ENCODE measurements at regions not wholly inside any gene's neighbourhood (a gene's known extent, or its start where the extent isn't known, plus 50 kb on each side); places are given as distances from the start of the nearest gene placed in this dataset.

- DNase-seq (ENCODE audit: low spot score in 2 of 2) = no peak
- 79 to 90% methylated on average over 1 of the region's 1 CpG for WGBS, 2 donors
- H3K4me3 ChIP-seq (ENCODE audit: low read depth, poor library complexity, severe bottlenecking) = no peak overlapping the region
- intact Hi-C loops (cut with DNase I; ENCODE audit: low total_unique reads) = no loop called here
- TF ChIP-seq, protein P1, sequence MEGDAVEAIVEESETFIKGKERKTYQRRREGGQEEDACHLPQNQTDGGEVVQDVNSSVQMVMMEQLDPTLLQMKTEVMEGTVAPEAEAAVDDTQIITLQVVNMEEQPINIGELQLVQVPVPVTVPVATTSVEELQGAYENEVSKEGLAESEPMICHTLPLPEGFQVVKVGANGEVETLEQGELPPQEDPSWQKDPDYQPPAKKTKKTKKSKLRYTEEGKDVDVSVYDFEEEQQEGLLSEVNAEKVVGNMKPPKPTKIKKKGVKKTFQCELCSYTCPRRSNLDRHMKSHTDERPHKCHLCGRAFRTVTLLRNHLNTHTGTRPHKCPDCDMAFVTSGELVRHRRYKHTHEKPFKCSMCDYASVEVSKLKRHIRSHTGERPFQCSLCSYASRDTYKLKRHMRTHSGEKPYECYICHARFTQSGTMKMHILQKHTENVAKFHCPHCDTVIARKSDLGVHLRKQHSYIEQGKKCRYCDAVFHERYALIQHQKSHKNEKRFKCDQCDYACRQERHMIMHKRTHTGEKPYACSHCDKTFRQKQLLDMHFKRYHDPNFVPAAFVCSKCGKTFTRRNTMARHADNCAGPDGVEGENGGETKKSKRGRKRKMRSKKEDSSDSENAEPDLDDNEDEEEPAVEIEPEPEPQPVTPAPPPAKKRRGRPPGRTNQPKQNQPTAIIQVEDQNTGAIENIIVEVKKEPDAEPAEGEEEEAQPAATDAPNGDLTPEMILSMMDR (IDR thresholded peaks at IDR 0.05) = no peak
- TF ChIP-seq POLR2A (IDR thresholded peaks at IDR 0.05) = no peak
Observed at GRCh38 chr10:105827133-105827532, 1186.0 kb downstream of the SORCS3 start.

- TF ChIP-seq, protein P1 (IDR thresholded peaks at IDR 0.05) = no peak
- TF ChIP-seq POLR2A (IDR thresholded peaks at IDR 0.05) = no peak
- H3K4me3 ChIP-seq (ENCODE audit: low read depth, poor library complexity, severe bottlenecking) = no peak overlapping the region
- WGBS, 2 donors = 77% methylated on average over 8 of the region's 8 CpGs
- intact Hi-C loops (cut with DNase I; ENCODE audit: low total_unique reads) = no loop called here
- DNase-seq (ENCODE audit: low spot score in 2 of 2) = no peak
Observed at GRCh38 chr10:105807935-105808587, 1167.0 kb downstream of the SORCS3 start.

DNA sequence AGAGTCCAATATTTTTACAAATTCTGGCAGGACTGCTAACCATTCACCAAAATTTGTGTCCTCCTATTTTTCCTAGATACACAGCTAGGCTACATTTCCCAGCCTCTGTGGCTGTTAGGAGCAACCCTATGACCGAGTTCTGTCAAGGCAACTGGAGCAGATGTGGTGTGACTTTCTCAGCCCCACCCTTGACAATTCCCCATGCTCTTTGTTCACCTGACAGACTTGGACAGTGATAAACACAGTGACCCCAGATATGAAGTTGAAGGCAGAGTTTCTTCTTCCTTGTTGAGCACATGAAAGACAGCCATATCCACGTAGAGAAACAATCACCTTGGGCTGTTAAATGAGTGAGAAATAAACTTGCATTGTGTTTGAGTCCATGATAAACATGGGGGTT, 1162.1 kb downstream of the SORCS3 start:
- no peak overlapping the region for H3K4me3 ChIP-seq (ENCODE audit: low read depth, poor library complexity, severe bottlenecking)
- intact Hi-C loops (cut with DNase I; ENCODE audit: low total_unique reads) = no loop called here

GRCh38 chr10:105800641-105801040, 1159.6 kb downstream of the SORCS3 start:
- 67 to 93% methylated on average over 1 of the region's 1 CpG for WGBS, 2 donors
- intact Hi-C loops (cut with DNase I; ENCODE audit: low total_unique reads) = no loop called here
- no peak for DNase-seq (ENCODE audit: low spot score in 2 of 2)
- TF ChIP-seq, protein P1 (IDR thresholded peaks at IDR 0.05) = no peak
- TF ChIP-seq POLR2A (IDR thresholded peaks at IDR 0.05) = no peak
- no peak overlapping the region for H3K4me3 ChIP-seq (ENCODE audit: low read depth, poor library complexity, severe bottlenecking)

More for the DNA sequence above, 1162.1 kb downstream of the SORCS3 start:
- TF ChIP-seq POLR2A (IDR thresholded peaks at IDR 0.05) = no peak
- TF ChIP-seq, protein P1 (IDR thresholded peaks at IDR 0.05) = no peak
- no peak for DNase-seq (ENCODE audit: low spot score in 2 of 2)
- 37 to 43% methylated on average over 2 of the region's 2 CpGs for WGBS, 2 donors

DNA sequence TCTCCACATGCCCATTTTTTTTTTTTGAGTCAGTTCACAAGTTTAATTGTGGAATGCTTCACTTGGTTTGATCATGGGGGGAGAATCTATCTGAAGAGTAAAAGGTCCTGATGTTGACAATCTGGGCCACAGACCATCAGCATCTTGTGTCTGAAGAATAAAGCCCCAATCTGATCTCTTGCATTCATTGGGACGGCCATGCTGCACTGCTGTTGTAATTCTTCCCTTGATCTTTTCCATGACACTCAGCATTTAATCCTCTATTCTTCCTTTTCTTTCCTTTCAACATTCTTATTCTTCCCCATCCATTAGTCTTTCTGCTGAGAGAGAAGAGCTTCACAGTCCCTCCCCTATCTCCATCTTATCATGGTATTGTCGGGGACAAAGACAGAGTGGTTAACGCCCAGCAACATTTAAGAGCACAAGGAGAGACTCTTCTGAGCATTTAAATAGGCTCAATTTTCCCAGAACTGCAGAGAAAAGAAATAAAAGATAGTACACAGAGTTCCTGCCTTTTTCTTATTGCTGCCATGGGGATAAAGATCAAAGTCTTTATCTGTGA, 1157.3 kb downstream of the SORCS3 start:
- no peak for DNase-seq (ENCODE audit: low spot score in 2 of 2)
- TF ChIP-seq POLR2A (IDR thresholded peaks at IDR 0.05) = no peak
- TF ChIP-seq, protein P1 (IDR thresholded peaks at IDR 0.05) = no peak
- no peak overlapping the region for H3K4me3 ChIP-seq (ENCODE audit: low read depth, poor library complexity, severe bottlenecking)
- intact Hi-C loops (cut with DNase I; ENCODE audit: low total_unique reads) = no loop called here
- 77 to 88% methylated on average over 3 of the region's 3 CpGs for WGBS, 2 donors

All from lower leg skin (tissue), 4 donors.